Sigmoid colon (tissue), 6 donors: ENCODE measurements at regions not wholly inside any gene's neighbourhood (a gene's known extent, or its start where the extent isn't known, plus 50 kb on each side); places are given as distances from the start of the nearest gene placed in this dataset.

ENCODE experiments used
- DNase-seq: peaks from one replicate; pipeline ENCODE4 v3.0.0-alpha.2; 2019
- H3K27ac ChIP-seq, 4 donors: fragments of 200-600 bp; sonication (generic); one replicate each; pipeline ENCODE4 v1.5.1; 2016 to 2019; ENCODE audit warnings: mild to moderate bottlenecking in 1 of 4
- H3K27me3 ChIP-seq, 3 donors: fragments of 200-600 bp; sonication (generic); one replicate each; pipeline ENCODE4 v1.5.1; 2019; ENCODE audit warnings: mild to moderate bottlenecking in 1 of 3
- H3K36me3 ChIP-seq, 4 donors: fragments of 200-600 bp; sonication (generic); one replicate each; pipeline ENCODE4 v1.5.1; 2016 to 2019
- H3K4me1 ChIP-seq, 4 donors: fragments of 200-600 bp; sonication (generic); one replicate each; pipeline ENCODE4 v1.5.1; 2017 to 2019
- H3K4me3 ChIP-seq, 4 donors: fragments of 200-600 bp; sonication (generic); one replicate each; pipeline ENCODE4 v1.5.1; 2017 to 2019; ENCODE audit warnings: mild to moderate bottlenecking in 2 of 4, moderate library complexity in 1 of 4
- H3K9me3 ChIP-seq, 4 donors: fragments of 200-600 bp in 3 of 4; sonication (generic) in 3 of 4; one replicate each; pipeline versions ENCODE4 v1.5.1 to v1.6.1; 2013 to 2019
- EP300 ChIP-seq, 4 donors: sonication (generic); formaldehyde crosslinking; IDR thresholded peaks; one replicate each; pipeline ENCODE4 v1.6.1; 2017; ENCODE audit warnings: antibody characterized with exemption in 4 of 4
- POLR2A ChIP-seq, 2 donors: fragments of 450-650 bp; IDR thresholded peaks; one replicate each; pipeline ENCODE4 v1.6.1; 2016; ENCODE audit warnings: antibody characterized with exemption in 2 of 2, mild to moderate bottlenecking in 2 of 2, moderate library complexity in 2 of 2
- POLR2AphosphoS5 ChIP-seq, 4 donors: sonication (generic); formaldehyde crosslinking; IDR thresholded peaks; one replicate each; pipeline ENCODE4 v1.6.1; 2017; ENCODE audit warnings: antibody characterized with exemption in 4 of 4
- WGBS, 2 donors: extraction: QIAGEN DNeasy Blood & Tissue Kit; methylation state at CpG; one replicate each; pipeline ENCODE4 v1.1.7; 2013; 5-methylcytosine and 5-hydroxymethylcytosine counted together
- intact Hi-C: fragments of 100-400 bp; cut with DNase I; formaldehyde crosslinking; loops from one replicate; pipeline ENCODE4 v1.15.1; 2023
- TF ChIP-seq, protein P1 (sequence below), 4 experiments: fragments of 450-650 bp in 3 of 4; fragments of 200-600 bp in 1 of 4; IDR thresholded peaks; one replicate each; pipeline ENCODE4 v1.5.1; 2016 to 2019; ENCODE audit warnings: antibody characterized with exemption in 4 of 4, mild to moderate bottlenecking in 3 of 4, moderate library complexity in 2 of 4
- donor health status: healthy with polysubstance abuse.
- donor health status: healthy.

DNA sequence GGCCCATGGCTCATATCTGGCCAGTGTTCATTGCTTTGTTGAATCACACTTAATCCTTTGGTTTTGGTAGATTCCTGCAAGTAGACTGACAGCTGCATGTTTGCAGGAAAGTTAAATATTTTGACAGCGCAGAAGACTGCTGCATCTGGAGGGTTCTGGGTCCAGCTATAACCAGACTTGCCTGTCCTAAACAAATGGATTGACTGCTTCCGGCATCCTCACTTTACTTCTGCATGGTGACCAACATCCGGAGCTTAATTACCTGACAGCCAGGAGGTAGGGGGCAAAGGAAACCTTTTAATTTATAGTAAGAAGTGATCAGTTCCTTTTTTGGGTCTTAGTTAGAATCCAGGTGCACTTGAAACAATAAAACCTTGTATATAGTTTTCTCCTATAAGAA is 263.3 kb downstream of the SNX10 start:
- Histone ChIP-seq H3K4me1 (no peaks in the 10 kb centered on the region), H3K27ac (no peak overlapping the region), H3K4me3 (no peak overlapping the region), H3K27me3 (no peaks in the 10 kb centered on the region), H3K36me3 (no peaks in the 10 kb centered on the region), H3K9me3 (no peaks in the 10 kb centered on the region)
- no peak for DNase-seq
- intact Hi-C loops = no loop called here
- TF ChIP-seq EP300 (IDR thresholded peaks at IDR 0.05) = no peak
- TF ChIP-seq, protein P1, sequence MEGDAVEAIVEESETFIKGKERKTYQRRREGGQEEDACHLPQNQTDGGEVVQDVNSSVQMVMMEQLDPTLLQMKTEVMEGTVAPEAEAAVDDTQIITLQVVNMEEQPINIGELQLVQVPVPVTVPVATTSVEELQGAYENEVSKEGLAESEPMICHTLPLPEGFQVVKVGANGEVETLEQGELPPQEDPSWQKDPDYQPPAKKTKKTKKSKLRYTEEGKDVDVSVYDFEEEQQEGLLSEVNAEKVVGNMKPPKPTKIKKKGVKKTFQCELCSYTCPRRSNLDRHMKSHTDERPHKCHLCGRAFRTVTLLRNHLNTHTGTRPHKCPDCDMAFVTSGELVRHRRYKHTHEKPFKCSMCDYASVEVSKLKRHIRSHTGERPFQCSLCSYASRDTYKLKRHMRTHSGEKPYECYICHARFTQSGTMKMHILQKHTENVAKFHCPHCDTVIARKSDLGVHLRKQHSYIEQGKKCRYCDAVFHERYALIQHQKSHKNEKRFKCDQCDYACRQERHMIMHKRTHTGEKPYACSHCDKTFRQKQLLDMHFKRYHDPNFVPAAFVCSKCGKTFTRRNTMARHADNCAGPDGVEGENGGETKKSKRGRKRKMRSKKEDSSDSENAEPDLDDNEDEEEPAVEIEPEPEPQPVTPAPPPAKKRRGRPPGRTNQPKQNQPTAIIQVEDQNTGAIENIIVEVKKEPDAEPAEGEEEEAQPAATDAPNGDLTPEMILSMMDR (IDR thresholded peaks at IDR 0.05) = no peak
- no peak for TF ChIP-seq POLR2AphosphoS5 (IDR thresholded peaks at IDR 0.05)
- TF ChIP-seq POLR2A (IDR thresholded peaks at IDR 0.05) = no peak
- 55 to 76% methylated on average over 3 of the region's 3 CpGs for WGBS, 2 donors

DNA sequence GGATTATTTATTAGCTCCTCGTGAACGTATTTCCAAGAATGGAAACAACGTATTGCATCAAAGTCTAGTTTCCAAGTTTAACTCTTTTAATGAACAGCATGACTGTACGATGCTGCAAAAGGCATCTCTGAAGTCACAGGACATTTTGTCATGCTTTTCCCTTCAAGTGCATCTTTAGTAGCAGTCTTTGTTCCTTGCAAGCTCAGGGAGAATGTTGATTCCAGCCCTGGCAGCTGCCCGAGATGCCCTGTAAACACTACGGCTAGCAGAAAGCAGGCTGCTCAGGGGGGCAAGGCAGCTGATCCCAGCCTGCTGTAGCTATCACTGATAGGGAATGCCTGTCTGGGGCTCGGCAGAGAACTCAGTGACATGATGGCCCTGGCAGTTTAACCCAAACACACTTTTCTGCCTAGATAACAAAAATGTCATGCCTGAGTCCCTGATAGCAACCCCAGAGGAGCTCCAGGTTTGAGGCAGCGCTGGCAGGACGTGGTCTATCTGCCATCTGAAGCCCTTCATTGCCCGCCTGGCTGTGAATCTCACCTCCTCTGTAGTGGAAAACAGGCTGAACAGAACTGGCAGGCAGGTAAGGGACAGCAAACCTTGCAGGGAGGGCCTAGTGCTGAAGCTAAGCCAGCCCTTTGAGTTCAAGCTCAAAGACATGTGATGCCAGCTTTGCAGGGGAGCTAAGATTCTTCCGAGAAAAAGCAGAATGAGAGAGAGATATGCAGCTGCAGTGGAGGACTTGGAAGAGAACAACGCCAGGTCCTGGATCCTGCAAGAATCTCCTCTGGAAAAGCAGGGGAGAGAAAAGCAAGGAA is 264.6 kb downstream of the SNX10 start:
- intact Hi-C loops = no loop called here
- no peaks in the 10 kb centered on the region for H3K9me3 ChIP-seq
- TF ChIP-seq, protein P1 (IDR thresholded peaks at IDR 0.05) = no peak
- TF ChIP-seq POLR2A (IDR thresholded peaks at IDR 0.05) = no peak
- TF ChIP-seq EP300 (IDR thresholded peaks at IDR 0.05) = no peak
- TF ChIP-seq POLR2AphosphoS5 (IDR thresholded peaks at IDR 0.05) = no peak

DNA sequence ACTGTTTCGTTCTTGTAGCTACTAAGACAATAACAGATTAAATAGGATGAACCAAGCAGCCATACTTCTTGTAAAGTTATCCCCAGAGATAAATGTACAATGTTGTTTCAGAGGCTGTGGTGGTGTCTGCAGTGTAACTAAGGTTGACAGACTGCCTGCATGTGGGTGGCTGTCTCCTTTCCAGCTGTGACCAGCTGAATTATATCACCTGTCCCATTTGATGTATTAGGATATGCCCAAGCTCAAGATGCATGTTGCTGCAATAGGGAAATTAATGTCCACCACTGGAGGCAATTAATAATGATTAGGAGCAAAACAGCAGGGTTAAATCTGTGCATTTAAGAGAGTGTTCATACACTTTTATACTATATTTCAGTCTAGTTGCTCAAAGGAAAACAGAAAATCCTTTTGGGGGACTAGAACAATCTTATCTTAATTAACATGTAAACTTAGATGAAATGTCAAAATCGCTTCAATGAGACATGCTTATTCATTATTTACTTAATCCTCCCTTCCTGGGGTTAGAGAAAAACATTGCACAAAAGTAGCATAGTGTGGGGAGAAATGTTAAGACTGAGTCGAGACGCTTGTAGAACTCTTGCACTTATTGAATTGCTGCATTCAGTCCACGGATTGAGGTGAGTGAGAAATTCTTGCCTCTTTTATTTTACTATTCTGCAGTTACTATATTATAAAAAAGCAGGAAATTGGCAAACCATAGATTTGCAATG is 269.0 kb downstream of the SNX10 start:
- TF ChIP-seq, protein P1 (IDR thresholded peaks at IDR 0.05) = no peak
- TF ChIP-seq POLR2A (IDR thresholded peaks at IDR 0.05) (no peak), EP300 (IDR thresholded peaks at IDR 0.05) (no peak), POLR2AphosphoS5 (IDR thresholded peaks at IDR 0.05) (no peak)
- Histone ChIP-seq H3K27ac (no peak overlapping the region), H3K4me3 (no peak overlapping the region), H3K4me1 (no peaks in the 10 kb centered on the region), H3K36me3 (no peaks in the 10 kb centered on the region), H3K9me3 (no peaks in the 10 kb centered on the region), H3K27me3 (no peaks in the 10 kb centered on the region)
- no peak for DNase-seq
- intact Hi-C loops = no loop called here
- WGBS, 2 donors = 64 to 66% methylated on average over 5 of the region's 5 CpGs

More for the DNA sequence above, 264.6 kb downstream of the SNX10 start:
- no peaks in the 10 kb centered on the region for H3K36me3 ChIP-seq
- no peak overlapping the region for H3K27ac ChIP-seq
- DNase-seq = no peak
- no peak overlapping the region for H3K4me3 ChIP-seq
- H3K27me3 ChIP-seq = no peaks in the 10 kb centered on the region
- H3K4me1 ChIP-seq = no peaks in the 10 kb centered on the region
- WGBS, 2 donors = 68 to 83% methylated on average over 12 of the region's 12 CpGs

DNA sequence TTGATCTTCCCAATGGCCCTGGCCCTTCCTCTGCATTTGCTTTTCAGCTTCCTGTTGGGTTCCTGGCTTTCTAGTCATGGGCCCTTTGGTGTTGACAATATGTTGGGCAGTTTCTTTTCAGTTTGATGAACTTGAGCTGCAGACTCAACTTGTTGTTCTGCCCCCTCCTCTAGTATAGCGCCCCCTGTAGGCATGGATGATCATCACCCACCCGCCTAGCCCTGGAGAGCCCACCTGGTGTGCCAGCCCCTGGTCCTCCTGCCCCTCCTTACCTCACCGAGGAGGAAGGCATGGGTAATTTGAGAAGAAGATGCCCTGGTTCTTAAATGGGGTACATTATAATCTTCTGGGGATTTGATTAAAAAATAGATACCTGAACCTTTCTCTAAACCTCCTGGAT is 271.2 kb downstream of the SNX10 start:
- TF ChIP-seq, protein P1 (IDR thresholded peaks at IDR 0.05) = no peak
- TF ChIP-seq POLR2AphosphoS5 (IDR thresholded peaks at IDR 0.05) (no peak), EP300 (IDR thresholded peaks at IDR 0.05) (no peak), POLR2A (IDR thresholded peaks at IDR 0.05) (no peak)
- DNase-seq = no peak
- WGBS, 2 donors = 78 to 85% methylated on average over 3 of the region's 3 CpGs
- Histone ChIP-seq H3K4me1 (no peaks in the 10 kb centered on the region), H3K36me3 (no peaks in the 10 kb centered on the region), H3K9me3 (no peaks in the 10 kb centered on the region), H3K27ac (no peak overlapping the region), H3K4me3 (no peak overlapping the region), H3K27me3 (no peaks in the 10 kb centered on the region)
- intact Hi-C loops = no loop called here
